Stimulated activated CD4-positive, alpha-beta T cell treated with anti-CD3 and anti-CD28 coated beads, Interleukin-2, amount 100 ng/mL, for 24 hours (primary cell): ENCODE measurements at regions not wholly inside any gene's neighbourhood (a gene's known extent, or its start where the extent isn't known, plus 50 kb on each side); places are given as distances from the start of the nearest gene placed in this dataset.

Experiments used
- DNase-seq, 2 donors: peaks; one replicate each; pipeline ENCODE4 v3.0.0-alpha.2; 2020

DNA sequence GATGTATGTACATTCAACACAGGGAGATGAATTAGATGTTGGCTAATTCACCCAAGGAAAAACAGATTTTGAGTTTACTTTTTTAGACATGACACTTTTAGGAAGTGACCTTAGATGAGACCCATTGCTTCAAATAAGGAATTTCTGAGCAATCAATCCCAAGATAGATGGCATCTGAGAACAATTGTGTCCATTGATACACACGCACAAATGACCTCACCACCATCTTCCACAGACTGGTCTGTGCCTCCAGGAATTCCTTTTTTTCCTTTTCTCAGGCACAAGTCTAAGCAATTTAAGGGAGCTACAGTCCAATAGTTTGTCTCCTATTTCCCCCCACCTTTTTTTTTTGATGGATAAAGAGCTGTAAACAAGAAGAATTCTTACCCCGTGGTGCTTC lies 265.3 kb downstream of the TBL1XR1 start:
- DNase-seq = no peak

DNA sequence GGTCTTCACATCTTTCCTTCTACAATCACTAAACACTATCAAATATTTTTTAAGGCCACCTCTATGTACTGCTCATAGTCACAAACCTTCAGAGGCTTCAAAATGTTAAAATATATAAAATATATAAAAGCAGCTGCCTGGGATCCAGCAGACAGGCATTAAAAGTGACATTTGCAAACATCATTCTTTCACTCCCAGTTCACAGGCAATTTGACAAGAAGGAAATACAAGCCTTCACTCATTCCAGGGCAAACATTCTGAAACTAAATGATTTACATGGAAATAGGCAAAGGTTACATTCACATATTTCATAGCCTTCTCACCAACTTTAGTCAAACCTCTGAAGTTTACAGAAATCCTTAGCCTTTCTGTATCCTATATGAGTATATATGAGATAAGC lies 266.3 kb downstream of the TBL1XR1 start:
- DNase-seq = no peak

DNA sequence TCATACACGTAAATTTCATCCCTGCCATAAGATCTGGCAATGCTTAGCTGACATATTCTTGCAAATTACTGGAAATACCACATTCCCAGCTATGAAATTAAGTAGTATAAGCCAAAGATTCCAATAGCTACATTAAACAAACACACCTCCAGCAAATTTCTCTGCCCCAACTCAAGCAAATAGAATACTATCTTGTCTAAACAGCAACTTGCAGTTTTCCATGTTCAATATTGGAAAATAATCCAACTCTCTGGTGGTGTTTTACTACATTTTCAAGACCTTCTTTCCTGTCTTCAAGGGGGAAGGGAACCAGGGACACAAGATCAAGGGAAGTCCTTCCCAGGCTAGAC lies 268.7 kb downstream of the TBL1XR1 start:
- no peak for DNase-seq

DNA sequence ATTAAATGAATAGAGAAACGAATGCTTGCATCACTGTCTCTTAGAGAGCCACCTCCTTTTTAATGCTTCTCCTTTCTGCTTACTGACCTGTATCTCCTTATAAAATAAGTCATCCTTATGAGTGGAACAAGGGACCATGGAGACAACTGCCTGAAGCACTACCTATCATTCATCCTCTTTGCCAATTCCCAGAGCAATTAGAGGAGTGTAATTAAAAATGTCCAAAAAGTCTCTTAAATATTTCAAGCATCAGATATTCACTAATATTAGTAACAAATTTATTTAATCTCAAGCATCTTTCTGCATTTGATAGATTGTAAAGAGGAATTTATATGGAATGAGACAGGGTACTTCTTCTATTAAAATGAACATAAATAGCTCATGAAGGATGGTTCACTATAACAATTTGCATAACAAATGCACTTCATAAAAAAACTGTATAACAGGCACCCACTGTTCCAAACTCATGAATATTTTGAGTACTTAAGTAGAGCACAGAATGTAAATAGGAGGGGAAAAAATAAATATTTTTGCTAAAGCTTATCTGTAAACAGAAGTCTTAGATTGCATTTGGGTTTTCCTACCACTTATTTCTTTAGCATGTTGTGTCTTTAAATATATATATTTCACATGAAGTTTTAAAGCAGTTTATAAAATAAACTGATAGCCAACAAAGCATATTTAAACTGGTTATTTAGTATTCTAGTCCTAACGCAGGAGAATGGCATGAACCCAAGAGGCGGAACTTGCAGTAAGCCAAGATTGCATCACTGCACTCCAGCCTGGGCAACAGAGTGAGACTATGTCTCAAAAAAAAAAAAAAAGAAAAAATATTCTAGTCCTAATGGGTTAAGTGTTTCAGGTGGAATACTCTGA lies 269.3 kb downstream of the TBL1XR1 start:
- no peak for DNase-seq

DNA sequence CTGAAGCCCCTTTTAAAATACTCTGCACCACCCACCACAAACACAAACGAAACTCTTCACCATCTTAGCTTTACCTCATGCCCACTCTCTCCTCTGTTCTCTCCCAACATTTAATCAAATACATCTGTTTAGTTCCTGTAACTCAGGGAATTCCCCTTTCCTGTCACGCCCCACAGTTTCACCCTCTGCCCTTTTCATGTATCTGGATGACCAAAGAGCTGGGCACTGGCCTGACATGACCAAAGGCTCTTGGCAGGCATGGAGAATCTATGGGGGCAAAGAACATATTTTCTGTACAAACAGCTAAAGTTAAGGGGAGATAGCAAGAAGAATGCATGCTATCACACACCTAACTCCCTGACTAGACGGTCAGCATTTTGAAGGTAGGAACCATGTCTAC lies 270.0 kb downstream of the TBL1XR1 start:
- DNase-seq = no peak

DNA sequence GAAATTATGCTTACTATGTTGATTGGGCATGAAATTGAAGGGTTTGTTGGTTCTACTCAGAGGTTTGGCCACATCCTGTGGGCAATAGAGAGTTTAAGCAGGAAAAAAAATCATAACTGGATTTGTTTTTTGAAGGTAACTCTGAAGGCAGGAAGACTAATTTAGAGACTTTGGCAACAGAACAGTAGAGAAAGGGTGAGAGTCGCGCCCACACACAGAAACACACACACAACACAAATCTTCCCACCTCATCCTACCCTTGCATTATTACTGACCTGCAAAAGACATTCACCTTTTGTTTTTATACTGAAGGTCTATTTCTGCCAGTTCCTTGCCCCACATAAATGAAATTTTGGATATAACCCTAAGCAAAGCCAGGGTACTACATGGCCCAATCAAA lies 270.6 kb downstream of the TBL1XR1 start:
- DNase-seq = no peak

DNA sequence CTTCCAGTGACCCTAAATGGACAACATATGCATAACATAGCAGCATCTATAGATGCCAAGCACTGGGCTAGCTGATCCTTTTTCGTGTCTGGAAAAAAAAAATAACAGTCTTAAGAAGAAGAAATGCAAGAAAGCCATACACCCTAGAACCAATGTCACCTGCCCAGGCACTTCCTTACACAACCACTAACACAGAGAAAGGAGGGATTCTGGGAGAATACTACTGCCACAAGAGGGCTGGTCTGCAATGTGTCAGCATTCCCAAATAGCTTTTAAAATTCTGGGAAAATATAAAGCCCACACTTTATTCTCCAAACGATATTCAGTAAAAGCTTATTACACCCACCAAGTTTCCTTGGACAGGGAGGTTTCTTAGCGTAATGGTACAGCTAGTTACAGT lies 271.2 kb downstream of the TBL1XR1 start:
- no peak for DNase-seq

DNA sequence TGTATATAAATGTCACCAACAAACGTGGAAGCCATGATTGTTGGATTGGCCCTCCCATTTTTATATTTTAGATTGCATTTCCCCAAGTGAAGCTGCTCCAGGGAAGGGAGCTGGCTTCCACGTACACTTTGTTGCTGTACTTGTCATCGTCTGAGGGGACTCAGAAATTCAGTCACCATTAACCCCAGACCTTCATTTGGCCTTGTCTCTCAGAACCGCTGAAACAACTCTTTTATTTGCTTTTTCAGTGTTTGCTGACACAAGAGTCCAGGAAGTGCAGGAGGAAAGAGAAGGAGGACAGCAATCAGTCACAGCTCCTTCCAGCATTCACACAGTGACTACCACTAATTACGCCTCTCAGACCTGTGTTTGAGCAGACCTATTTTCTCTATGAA lies 276.5 kb downstream of the TBL1XR1 start:
- DNase-seq = no peak

DNA sequence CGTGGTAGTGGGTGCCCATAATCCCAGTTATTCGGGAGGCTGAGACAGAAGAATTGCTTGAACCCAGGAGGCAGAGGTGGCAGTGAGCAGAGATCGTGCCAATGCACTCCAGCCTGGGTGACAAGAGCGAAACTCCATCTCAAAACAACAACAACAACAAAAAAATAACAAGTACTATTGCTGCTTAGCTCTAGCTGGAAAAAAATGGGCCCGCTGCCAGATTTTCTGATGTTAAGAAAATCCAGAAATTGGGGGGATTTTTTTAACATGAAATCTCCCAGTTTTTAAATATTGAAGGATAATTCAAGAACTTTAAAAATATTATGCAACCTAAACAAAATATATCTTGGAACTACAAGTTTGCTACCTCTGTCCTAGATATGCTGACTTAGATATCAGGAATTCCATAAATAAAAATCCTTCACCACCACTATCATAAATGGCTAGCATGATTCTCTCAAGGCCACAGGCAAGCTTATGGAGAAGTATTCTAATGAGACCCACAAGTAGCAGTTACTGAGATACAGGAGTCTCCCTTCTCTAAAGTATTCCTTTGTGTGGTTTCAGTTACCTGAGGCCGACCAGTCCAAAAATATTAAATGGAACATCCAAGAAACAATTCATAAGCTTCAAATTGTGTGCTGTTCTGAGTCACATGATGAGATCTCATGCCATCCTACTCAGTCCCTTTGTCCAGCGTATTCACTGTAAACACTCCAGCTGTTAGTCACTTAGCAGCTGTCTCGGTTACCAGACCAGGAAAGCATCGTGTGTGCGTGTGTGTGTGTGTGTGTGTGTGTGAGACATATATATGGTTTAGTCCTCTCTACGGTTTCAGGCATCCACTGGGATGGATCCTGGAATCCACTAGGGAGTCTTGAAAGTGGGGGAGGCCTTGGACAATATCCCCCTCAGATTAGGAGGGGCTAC lies 277.2 kb downstream of the TBL1XR1 start:
- no peak for DNase-seq

DNA sequence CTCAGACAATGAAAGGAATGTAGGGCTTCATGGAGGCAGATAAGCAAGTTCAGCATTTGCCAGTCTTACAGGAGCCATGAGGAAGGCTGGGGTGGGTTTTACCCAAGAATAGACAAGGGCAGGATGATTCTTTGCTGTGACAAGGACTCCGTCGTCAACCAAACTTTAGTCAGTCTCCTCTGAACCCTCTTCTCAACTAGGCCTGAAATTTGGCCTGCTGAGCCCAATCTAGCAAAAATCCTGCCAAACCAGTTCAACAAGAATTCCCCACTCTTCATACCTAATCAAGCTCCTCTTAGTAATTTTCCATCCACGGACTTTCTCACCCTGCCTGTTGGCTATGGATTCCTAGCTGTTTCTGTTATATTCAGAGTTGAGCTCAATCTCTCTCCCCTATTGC lies 280.5 kb downstream of the TBL1XR1 start:
- no peak for DNase-seq

DNA sequence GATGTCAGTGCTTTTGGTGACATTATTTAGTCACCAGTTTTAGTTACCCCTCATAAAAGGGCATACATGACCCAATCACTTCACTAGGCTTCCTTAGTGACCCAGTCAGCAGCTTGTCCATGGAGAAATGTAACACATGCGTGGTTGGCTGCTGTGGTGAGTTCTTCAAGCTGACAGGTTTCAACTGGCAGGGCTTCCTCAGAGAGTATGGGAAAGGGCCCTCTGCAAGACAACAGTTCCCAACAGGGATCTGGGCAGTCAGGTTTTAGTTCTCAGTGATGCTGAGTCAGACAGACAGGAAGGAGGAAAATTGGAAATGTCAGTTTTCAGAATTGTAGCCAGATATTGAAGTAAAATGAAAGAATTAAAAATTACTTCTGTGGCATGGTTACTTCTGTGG lies 282.5 kb downstream of the TBL1XR1 start:
- no peak for DNase-seq

DNA sequence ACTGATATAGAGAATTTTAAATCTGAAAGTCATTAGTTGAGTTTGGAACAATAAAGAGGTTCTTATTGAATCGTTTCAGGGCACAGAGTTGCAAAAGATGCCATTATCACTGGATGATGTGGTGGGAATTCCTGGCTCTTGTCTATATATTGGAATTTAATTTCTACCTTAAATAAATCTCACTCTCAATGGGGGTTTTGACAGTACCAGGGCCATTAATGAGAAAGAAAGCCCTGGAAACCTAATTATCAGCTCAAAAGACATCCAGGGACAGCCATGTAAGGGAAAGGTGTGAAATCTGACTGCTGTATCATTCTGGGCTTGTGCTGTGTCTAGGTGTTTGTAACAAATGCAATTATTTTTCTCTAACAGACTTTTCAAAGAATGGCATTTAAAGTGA lies 285.7 kb downstream of the TBL1XR1 start:
- no peak for DNase-seq

DNA sequence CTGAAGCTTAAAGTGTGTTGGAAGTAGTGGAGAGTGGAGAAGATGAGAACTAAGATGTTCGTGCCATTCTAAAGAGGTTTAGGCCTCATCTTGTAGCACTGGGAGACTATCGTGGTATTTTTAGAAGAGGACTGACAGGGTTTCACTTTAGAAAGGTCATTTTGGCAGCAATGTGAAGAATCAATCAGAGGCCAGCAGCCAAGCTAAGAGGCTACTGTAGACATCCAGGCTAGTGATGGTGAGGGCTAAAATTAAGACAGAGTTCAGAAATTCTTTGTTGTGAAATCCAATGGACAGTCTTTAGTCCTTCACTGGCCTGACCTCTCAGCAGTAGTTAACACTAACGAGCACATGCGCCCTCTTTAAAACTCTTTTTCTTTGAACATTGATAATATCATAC lies 288.2 kb downstream of the TBL1XR1 start:
- DNase-seq = no peak

DNA sequence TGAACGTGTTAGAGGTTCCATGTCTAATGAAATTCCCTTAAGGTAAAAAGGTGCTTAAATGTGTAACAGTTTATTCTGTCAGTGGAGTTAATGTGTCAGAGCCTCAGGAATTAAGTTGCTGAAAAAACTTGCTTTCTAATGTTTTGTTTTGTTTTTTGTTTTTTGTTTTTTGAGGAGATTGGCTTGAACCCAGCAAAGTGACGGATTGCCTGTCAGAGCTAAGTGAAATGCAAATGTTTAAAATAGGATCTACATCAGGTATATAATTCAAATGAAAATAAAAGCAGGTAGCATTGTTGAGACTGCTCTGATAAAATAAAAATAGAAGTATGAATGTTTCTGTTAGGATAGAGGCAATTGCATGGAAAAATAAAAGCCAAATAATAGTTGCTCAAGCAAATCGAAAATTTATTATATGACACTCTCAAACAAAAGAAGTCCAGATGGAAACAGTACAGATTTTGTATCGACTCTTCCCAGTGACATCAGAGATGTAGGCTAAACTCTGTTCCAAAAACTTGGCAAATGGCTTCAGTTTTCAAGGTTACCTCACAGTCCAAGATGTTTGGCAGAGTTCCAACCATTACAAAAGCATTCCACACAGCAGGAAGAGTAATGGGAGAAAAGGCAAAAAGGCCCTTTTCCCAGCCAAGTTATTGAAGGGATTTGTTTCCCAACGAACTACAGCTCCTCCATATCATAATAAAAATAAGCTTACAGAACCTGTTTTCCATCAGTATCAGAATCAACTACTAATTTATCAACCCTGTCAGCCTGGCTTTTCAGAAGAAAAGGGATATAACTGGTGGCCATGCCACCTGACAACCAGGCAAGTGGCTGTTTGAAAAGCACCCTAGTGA lies 291.0 kb downstream of the TBL1XR1 start:
- no peak for DNase-seq

DNA sequence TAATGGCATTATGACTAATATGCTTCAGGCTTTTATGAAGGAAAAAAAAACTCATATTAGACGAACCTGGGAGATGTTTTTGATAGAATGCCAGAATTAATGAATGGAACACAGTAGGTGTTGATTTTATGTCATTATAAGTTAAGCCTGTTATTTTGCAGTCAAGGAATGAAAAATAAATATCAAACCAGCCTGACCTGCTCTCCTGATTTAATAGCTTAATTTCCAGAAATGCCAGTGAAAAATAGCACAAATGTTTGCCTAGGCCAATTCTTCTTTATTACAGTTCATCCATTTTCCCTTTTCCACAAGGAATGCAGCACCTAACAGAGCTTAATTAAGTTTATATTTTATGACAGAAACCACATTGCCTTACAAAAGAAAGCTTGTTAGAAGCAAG lies 292.0 kb downstream of the TBL1XR1 start:
- no peak for DNase-seq

DNA sequence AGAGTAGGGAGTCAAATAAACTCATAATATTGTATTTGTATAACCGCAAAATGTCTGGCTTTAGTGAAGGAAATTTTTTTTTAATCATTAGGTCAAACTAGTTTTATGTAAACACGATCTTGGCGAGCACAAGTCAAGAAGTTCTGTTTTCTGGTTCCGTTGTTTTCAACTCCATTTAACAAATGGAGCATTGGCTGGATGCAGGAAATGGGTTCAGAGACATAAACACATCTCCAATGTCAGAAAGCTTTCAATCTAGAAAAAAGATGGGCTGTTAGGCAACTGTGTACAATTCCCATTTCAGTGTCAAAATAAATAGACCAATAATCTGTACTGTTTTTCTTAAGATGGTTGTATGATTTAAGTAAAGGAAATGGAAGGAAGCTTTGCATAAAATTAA lies 292.8 kb downstream of the TBL1XR1 start:
- no peak for DNase-seq

DNA sequence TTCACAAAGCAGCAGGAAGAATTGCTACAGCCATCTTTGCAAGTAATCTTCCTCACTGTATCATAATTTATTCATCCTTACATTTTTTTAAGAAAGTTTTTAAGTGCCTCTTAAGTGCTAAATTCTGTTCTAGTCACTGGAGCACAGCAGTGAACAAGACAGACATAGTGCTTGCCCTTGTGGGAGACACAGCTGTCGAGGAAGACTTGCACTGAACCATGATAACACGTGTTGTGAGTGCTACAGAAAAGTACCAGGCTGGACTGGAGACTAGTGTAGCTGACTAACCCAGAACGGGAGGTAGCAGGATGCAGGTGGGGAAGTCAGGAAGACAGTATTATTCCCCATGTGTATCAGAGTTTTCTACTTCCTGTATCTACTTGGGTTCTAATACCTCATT lies 300.6 kb downstream of the TBL1XR1 start:
- DNase-seq = no peak

DNA sequence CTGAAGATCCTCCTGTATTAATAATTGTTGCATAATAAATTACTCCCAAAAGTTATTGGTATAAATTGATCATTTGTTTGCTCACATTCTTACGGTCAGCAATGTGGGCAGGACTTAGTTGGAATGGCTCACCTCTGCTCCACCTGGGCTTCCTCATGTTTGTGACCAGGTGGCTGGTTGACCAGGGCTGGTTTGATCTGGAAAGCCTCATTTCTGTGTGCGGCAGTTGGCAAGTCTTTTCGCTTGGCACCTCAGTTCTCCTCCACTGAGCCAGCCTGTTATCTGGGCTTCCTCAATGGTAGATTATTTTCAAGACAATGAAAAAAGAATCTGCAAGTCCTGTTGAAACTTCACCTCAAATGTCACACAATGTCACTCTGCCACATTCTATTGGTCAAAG lies 301.1 kb downstream of the TBL1XR1 start:
- no peak for DNase-seq

DNA sequence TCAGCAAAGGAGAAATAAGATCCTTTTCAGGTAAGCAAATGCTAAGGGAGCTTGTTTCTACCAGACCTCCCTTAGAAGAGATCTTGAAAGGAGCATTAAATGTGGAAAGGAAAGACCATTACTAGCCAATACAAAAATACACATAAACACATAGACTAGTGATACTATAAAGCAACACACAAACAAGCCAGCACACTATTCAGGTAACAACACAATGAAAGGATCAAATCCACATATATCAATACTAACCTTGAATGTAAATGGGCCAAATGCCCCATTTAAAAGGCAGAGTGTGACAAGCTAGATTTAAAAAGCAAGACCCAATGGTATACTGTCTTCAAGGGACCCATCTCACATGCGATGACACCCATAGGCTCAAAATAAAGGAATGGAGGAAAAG lies 317.6 kb downstream of the TBL1XR1 start:
- no peak for DNase-seq

DNA sequence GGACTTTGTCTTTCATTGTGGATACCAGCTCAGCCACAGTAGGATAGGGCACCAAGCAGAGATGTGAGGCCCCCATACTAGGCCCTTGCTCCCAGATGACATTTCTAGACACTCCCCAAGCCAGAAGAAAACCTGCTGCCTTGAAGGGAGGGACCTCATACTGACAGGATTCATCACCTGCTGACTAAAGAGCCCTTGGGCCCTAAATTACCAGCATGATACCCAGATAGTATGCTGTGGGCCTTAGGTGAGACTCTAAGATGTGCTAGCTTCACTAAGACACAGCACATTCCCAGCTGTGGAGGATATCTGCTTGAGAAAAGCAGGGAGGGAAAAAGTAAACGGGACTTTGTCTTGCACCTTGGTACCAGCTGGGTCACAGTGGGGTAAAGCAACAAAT lies 324.0 kb downstream of the TBL1XR1 start:
- no peak for DNase-seq

DNA sequence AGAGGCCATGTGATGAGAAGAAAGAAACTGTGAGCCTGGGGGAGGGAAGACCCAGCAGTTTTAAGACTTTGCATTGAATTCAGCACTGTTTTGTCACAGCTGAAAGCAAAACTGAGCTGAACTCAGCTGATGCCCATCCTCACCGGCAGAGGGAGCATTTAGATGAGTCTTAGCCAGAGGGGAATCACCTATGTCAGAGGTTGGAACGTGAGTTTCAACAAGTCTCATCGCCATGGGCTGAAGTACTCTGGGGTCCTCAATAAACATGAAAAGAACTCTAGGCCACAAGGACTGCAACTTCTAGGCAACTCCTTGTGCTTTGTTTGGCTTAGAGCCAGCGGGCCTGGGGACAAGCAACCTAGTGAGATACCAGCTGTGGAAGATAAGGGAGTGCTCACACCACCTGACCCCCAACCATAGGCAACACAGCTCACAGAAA lies 324.5 kb downstream of the TBL1XR1 start:
- DNase-seq = peak; percentile 55 to 59

DNA sequence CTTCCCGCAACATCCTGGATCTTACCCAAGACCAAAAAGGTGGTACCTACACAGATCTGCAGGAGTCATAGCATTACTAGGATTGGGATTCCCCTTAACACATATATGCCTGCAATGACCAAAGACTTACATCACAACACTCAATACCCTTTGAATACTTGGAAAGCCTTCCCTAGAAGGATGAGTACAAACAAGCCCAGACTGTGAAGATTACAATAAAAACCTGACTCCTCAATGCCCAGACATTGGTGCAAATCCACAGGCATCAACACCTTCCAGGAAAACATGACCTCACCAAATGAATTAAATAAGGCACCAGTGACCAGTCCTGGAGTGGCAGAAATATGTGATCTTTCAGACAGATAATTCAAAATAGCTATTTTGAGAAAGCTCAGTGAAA lies 326.8 kb downstream of the TBL1XR1 start:
- DNase-seq = no peak
